NCI-H2107 treated with DMSO at 0.1 percent for 48 hours (cell line): ENCODE measurements at regions not wholly inside any gene's neighbourhood (a gene's known extent, or its start where the extent isn't known, plus 50 kb on each side); places are given as distances from the start of the nearest gene placed in this dataset.
"Not testable (repeated sequence)": the region's sequence is repeated elsewhere in the genome, so short reads cannot be mapped to it uniquely, and the experiment has no call there.

ENCODE experiments used
- DNase-seq: peaks from one replicate; lab custom pipeline; 2025; ENCODE audit not compliant: unreplicated experiment; lab: John Stamatoyannopoulos, UW

GRCh38 chr4:181775298-181775697 is 467.9 kb upstream of the TENM3 start:
- no peak for DNase-seq

GRCh38 chr4:181776264-181777054 is 466.7 kb upstream of the TENM3 start:
- no peak for DNase-seq

- DNase-seq: no peak
Observed at GRCh38 chr4:181777518-181777917, 465.7 kb upstream of the TENM3 start.

- DNase-seq: no peak
Observed at GRCh38 chr4:181784881-181785280, 458.3 kb upstream of the TENM3 start.

GRCh38 chr4:181792641-181793040 is 450.6 kb upstream of the TENM3 start:
- peak; percentile 87 for DNase-seq

GRCh38 chr4:181793096-181793495 is 450.1 kb upstream of the TENM3 start:
- DNase-seq: peak; percentile 95

- no peak for DNase-seq
Observed at GRCh38 chr4:181796502-181796901, 446.7 kb upstream of the TENM3 start.

- DNase-seq: no peak
Observed at GRCh38 chr4:181798536-181798935, 444.7 kb upstream of the TENM3 start.

GRCh38 chr4:181799561-181800069 is 443.6 kb upstream of the TENM3 start:
- DNase-seq: no peak

GRCh38 chr4:181802207-181802606 is 441.0 kb upstream of the TENM3 start:
- DNase-seq: no peak

- no peak for DNase-seq
Observed at GRCh38 chr4:181807771-181808170, 435.4 kb upstream of the TENM3 start.

- DNase-seq: no peak
Observed at GRCh38 chr4:181810711-181811110, 432.5 kb upstream of the TENM3 start.

- DNase-seq: not testable (repeated sequence)
Observed at GRCh38 chr4:181811550-181811949, 431.7 kb upstream of the TENM3 start.

GRCh38 chr4:181819946-181820345 is 423.3 kb upstream of the TENM3 start:
- DNase-seq: no peak

- DNase-seq: no peak
Observed at GRCh38 chr4:181820553-181820952, 422.6 kb upstream of the TENM3 start.

GRCh38 chr4:181821039-181822004 is 421.9 kb upstream of the TENM3 start:
- DNase-seq: peak; percentile 77

GRCh38 chr4:181822005-181822375 is 421.2 kb upstream of the TENM3 start:
- peak; percentile 77 for DNase-seq

- DNase-seq: no peak
Observed at GRCh38 chr4:181823183-181823582, 420.0 kb upstream of the TENM3 start.

GRCh38 chr4:181823645-181824044 is 419.6 kb upstream of the TENM3 start:
- DNase-seq: no peak

GRCh38 chr4:181825564-181825963 is 417.6 kb upstream of the TENM3 start:
- DNase-seq: no peak

GRCh38 chr4:181827246-181827645 is 416.0 kb upstream of the TENM3 start:
- no peak for DNase-seq
